H1 (cell line): ENCODE measurements at regions not wholly inside any gene's neighbourhood (a gene's known extent, or its start where the extent isn't known, plus 50 kb on each side); places are given as distances from the start of the nearest gene placed in this dataset.

Experiments used
- CREB1 ChIP-seq: IDR thresholded peaks from 2 replicates; pipeline ENCODE4 v1.6.1; 2012; ENCODE audit warnings: inconsistent platforms
- EP300 ChIP-seq, 2 experiments: IDR thresholded peaks; 1 replicate in 1 of 2; 2 replicates in 1 of 2; pipeline ENCODE4 v1.6.1; 2011 to 2012; ENCODE audit warnings: low read depth in 2 of 2, low read length in 2 of 2, mild to moderate bottlenecking in 2 of 2, borderline replicate concordance in 1 of 2, inconsistent platforms in 1 of 2, moderate library complexity in 1 of 2
- EZH2 ChIP-seq: fragments of 200-600 bp; sonication (generic); IDR thresholded peaks from 2 replicates; pipeline ENCODE4 v1.7.1; 2012; ENCODE audit warnings: low read depth, mild to moderate bottlenecking, moderate library complexity, low read length, inconsistent platforms; ENCODE audit not compliant: severe bottlenecking
- POLR2A ChIP-seq, 2 experiments: IDR thresholded peaks; 1 replicate in 1 of 2; 2 replicates in 1 of 2; pipeline ENCODE4 v1.6.1; 2011; ENCODE audit warnings: low read depth in 2 of 2, low read length in 2 of 2, mild to moderate bottlenecking in 2 of 2; ENCODE audit errors: control extremely low read depth in 1 of 2
- TF ChIP-seq, protein P1 (sequence below), 3 experiments: IDR thresholded peaks; 1 replicate in 2 of 3; 2 replicates in 1 of 3; pipeline versions ENCODE4 v1.5.1 to v1.6.1; 2011; ENCODE audit warnings: low read length in 3 of 3, mild to moderate bottlenecking in 3 of 3, inconsistent platforms in 2 of 3, low read depth in 1 of 3, moderate library complexity in 1 of 3; ENCODE audit not compliant: insufficient read depth in 1 of 3; ENCODE audit errors: control extremely low read depth in 1 of 3
- TF ChIP-seq, protein P2 (sequence below): IDR thresholded peaks from 2 replicates; pipeline ENCODE4 v1.6.1; 2011; ENCODE audit warnings: low read length, improper control_type of control experiment

DNA sequence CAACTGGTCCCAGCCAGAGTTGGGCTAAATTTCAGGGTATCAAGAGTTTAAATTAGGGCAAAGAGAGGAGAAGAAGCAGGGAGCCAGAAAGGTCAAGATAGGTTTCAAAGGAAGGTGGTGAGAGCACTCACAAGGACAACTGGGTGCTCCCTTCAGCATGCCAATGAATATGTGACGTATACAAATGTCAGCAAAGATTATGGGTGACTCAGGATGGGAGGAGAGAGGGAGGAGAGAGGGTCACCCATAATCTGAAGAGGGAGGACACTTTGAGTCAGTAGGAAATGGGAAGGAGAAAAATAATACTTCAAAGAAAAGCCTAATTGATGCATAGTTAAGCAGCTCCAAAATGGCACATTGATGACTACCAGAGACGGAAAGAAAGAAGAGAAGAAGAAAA, 53.1 kb upstream of the ABCA12 start:
- TF ChIP-seq CREB1 (no peak), EP300 (IDR thresholded peaks at IDR 0.05; ENCODE audit: borderline replicate concordance in 1 of 2, low read depth in 2 of 2, low read length in 2 of 2) (no peak), POLR2A (IDR thresholded peaks at IDR 0.05; ENCODE audit: control extremely low read depth in 1 of 2, low read depth in 2 of 2, low read length in 2 of 2) (no peak), EZH2 (no peak)
- TF ChIP-seq, protein P1, sequence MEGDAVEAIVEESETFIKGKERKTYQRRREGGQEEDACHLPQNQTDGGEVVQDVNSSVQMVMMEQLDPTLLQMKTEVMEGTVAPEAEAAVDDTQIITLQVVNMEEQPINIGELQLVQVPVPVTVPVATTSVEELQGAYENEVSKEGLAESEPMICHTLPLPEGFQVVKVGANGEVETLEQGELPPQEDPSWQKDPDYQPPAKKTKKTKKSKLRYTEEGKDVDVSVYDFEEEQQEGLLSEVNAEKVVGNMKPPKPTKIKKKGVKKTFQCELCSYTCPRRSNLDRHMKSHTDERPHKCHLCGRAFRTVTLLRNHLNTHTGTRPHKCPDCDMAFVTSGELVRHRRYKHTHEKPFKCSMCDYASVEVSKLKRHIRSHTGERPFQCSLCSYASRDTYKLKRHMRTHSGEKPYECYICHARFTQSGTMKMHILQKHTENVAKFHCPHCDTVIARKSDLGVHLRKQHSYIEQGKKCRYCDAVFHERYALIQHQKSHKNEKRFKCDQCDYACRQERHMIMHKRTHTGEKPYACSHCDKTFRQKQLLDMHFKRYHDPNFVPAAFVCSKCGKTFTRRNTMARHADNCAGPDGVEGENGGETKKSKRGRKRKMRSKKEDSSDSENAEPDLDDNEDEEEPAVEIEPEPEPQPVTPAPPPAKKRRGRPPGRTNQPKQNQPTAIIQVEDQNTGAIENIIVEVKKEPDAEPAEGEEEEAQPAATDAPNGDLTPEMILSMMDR (IDR thresholded peaks at IDR 0.05; ENCODE audit: control extremely low read depth in 1 of 3, insufficient read depth in 1 of 3, low read depth in 1 of 3, low read length in 3 of 3), result no peak
- TF ChIP-seq, protein P2, sequence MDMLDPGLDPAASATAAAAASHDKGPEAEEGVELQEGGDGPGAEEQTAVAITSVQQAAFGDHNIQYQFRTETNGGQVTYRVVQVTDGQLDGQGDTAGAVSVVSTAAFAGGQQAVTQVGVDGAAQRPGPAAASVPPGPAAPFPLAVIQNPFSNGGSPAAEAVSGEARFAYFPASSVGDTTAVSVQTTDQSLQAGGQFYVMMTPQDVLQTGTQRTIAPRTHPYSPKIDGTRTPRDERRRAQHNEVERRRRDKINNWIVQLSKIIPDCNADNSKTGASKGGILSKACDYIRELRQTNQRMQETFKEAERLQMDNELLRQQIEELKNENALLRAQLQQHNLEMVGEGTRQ, result no peak
